ENCODE measurements at regions not wholly inside any gene's neighbourhood (a gene's known extent, or its start where the extent isn't known, plus 50 kb on each side); places are given as distances from the start of the nearest gene placed in this dataset.
"Not testable (repeated sequence)": the region's sequence is repeated elsewhere in the genome, so short reads cannot be mapped to it uniquely, and the experiment has no call there.

- Mint-ChIP-seq H3K9me3 (peaks cover 4% of the 10 kb centered on the region), H3K4me1 (ENCODE audit: low read depth) (no peaks in the 10 kb centered on the region), H3K27ac (no peak overlapping the region), H3K4me3 (no peak overlapping the region), H3K27me3 (no peaks in the 10 kb centered on the region), H3K36me3 (no peaks in the 10 kb centered on the region)
- ChIA-PET CTCF (no interaction called here), POLR2A (no interaction called here)
- intact Hi-C loops (cut with micrococcal nuclease), result no loop called here
- no peak for DNase-seq
These were observed 335.3 kb upstream of the CDH18 start for GRCh38 chr5:20323323-20323722.

DNA sequence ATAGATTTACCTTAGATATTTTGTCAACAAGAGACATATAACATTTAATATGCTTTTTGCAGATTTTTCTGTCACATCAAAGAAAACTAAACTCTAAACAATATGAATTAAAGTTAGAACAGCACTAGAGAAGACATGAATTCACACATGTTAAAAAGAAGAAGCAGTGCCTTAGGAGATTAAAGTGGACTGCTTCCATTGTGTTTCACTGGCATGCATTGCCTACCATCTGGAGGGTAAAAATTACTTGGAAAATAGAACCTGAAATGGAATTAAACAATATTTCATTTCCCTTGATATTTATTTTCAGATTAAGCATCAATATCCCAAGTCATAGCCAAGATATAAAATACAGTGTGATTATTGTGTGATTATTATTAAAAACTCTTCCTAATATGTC lies 319.4 kb upstream of the CDH18 start:
- Mint-ChIP-seq H3K36me3 (no peaks in the 10 kb centered on the region), H3K4me3 (no peak overlapping the region), H3K27ac (no peak overlapping the region), H3K27me3 (no peaks in the 10 kb centered on the region), H3K9me3 (peaks cover 24% of the 10 kb centered on the region), H3K4me1 (ENCODE audit: low read depth) (no peaks in the 10 kb centered on the region)
- ChIA-PET POLR2A (no interaction called here), CTCF (no interaction called here)
- intact Hi-C loops (cut with micrococcal nuclease), result no loop called here
- DNase-seq, result no peak

DNA sequence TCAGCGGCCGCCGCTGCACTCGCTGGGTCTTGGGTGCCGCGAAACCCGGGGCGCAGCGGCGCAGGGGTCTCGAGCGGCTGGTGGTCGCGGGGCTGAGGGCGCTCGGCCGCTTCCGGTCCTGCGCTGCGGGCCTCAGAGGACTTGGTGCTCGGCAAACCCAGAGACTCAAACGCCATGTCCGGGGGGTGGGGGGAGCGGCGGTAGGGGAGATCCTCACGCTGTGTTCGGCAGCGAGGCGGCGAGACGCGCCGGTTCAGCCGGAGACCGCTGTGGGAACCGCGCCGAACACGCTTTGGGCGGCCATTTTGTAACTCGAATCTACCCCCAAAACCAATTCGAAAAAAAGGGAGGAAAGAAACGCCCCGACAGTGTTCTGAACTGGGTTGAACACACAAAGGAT lies 317.5 kb upstream of the CDH18 start:
- CTCF ChIA-PET, result no interaction called here
- no peak for DNase-seq
- intact Hi-C loops (cut with micrococcal nuclease), result no loop called here
- Mint-ChIP-seq H3K36me3 (no peaks in the 10 kb centered on the region), H3K27ac (no peak overlapping the region), H3K4me1 (ENCODE audit: low read depth) (no peaks in the 10 kb centered on the region), H3K4me3 (no peak overlapping the region), H3K9me3 (peaks cover 22% of the 10 kb centered on the region), H3K27me3 (no peaks in the 10 kb centered on the region)
- POLR2A ChIA-PET, result no interaction called here

DNA sequence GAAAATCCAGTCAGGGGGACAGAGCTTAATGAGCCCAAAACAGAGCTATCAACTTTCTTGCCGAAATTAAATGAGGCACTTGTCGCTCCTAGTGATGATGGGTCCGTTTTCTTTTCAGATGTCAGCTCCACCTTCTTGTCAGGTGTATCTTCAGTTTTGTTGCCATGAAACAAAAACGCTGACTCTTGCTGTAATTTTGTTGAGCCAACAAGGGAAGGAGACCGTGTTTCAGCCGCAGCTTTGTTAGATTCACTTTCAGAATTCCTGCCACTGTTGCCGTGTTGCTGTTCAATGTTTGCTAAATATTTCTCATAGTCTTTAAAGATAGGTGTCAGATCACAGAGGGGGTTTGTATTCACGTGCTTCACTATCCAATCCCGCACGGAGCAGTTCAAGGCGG lies 316.6 kb upstream of the CDH18 start:
- H3K36me3 Mint-ChIP-seq; H3K4me3 Mint-ChIP-seq; H3K4me1 Mint-ChIP-seq (ENCODE audit: low read depth); intact Hi-C loops (cut with micrococcal nuclease); H3K27ac Mint-ChIP-seq; CTCF ChIA-PET; POLR2A ChIA-PET; DNase-seq; H3K27me3 Mint-ChIP-seq: not testable (repeated sequence)
- H3K9me3 Mint-ChIP-seq, result peaks cover 24% of the 10 kb centered on the region

GRCh38 chr5:20300110-20300509 lies 312.1 kb upstream of the CDH18 start:
- H3K27me3 Mint-ChIP-seq, result no peaks in the 10 kb centered on the region
- H3K9me3 Mint-ChIP-seq, result peaks cover 28% of the 10 kb centered on the region
- no peak overlapping the region for H3K27ac Mint-ChIP-seq
- CTCF ChIA-PET, result no interaction called here
- no peaks in the 10 kb centered on the region for H3K4me1 Mint-ChIP-seq (ENCODE audit: low read depth)
- POLR2A ChIA-PET, result no interaction called here
- H3K36me3 Mint-ChIP-seq, result no peaks in the 10 kb centered on the region
- DNase-seq, result no peak
- intact Hi-C loops (cut with micrococcal nuclease), result no loop called here
- no peak overlapping the region for H3K4me3 Mint-ChIP-seq

DNA sequence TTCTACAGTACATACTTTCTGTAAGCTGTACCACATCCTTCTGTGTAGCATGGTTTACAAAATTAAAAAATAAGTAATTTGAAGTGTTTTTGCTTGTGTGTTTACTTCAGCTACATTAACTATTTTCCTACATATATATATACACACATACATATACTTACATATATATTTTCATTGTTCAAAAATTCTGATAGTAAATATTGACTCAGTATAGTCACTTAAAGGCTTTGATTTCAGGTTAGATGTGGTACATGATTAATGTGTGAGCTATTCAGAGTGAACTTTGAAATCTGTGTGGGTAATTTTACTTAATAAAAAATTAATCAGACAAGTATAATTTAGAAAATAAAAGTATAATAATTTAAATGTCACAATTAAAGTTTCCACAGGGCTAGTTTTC lies 306.7 kb upstream of the CDH18 start:
- intact Hi-C loops (cut with micrococcal nuclease), result no loop called here
- no peak overlapping the region for H3K27ac Mint-ChIP-seq
- ChIA-PET CTCF (no interaction called here), POLR2A (no interaction called here)
- no peak overlapping the region for H3K4me3 Mint-ChIP-seq
- H3K4me1 Mint-ChIP-seq (ENCODE audit: low read depth), result no peaks in the 10 kb centered on the region
- H3K36me3 Mint-ChIP-seq, result no peaks in the 10 kb centered on the region
- H3K27me3 Mint-ChIP-seq, result no peaks in the 10 kb centered on the region
- H3K9me3 Mint-ChIP-seq, result peaks cover 14% of the 10 kb centered on the region
- no peak for DNase-seq

DNA sequence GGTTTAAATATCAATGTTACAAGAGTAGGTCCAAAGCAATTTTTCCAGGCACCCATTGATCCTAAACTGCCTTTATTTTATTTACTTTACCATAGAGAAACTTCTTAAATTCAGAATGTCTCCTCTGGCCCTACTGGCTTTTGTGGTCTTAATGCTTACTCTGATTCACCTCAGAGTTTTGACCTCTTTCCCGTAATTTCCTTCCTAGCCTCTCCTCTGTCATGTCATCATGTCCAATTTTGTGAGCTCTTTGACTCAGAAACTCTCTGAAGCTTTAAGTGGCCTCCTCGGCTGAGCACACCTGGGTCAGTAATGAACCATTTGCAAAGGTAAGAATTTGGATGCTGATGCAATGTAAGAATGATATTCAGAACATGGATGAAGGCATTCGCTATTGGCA lies 303.8 kb upstream of the CDH18 start:
- peaks cover 10% of the 10 kb centered on the region for H3K9me3 Mint-ChIP-seq
- DNase-seq, result no peak
- ChIA-PET POLR2A (no interaction called here), CTCF (no interaction called here)
- H3K27me3 Mint-ChIP-seq, result no peaks in the 10 kb centered on the region
- no peaks in the 10 kb centered on the region for H3K36me3 Mint-ChIP-seq
- H3K27ac Mint-ChIP-seq, result no peak overlapping the region
- no peak overlapping the region for H3K4me3 Mint-ChIP-seq
- no peaks in the 10 kb centered on the region for H3K4me1 Mint-ChIP-seq (ENCODE audit: low read depth)
- intact Hi-C loops (cut with micrococcal nuclease), result no loop called here

GRCh38 chr5:20287640-20288039 lies 299.6 kb upstream of the CDH18 start:
- Mint-ChIP-seq H3K4me3 (no peak overlapping the region), H3K36me3 (no peaks in the 10 kb centered on the region)
- CTCF ChIA-PET, result no interaction called here

GRCh38 chr5:20286512-20286911 lies 298.5 kb upstream of the CDH18 start:
- intact Hi-C loops (cut with micrococcal nuclease), result no loop called here
- POLR2A ChIA-PET, result no interaction called here
- Mint-ChIP-seq H3K9me3 (peaks cover 10% of the 10 kb centered on the region), H3K36me3 (no peaks in the 10 kb centered on the region), H3K27ac (no peak overlapping the region), H3K27me3 (no peaks in the 10 kb centered on the region), H3K4me1 (ENCODE audit: low read depth) (no peaks in the 10 kb centered on the region), H3K4me3 (no peak overlapping the region)
- CTCF ChIA-PET, result no interaction called here
- DNase-seq, result no peak

More at GRCh38 chr5:20287640-20288039, 299.6 kb upstream of the CDH18 start:
- H3K4me1 Mint-ChIP-seq (ENCODE audit: low read depth), result no peaks in the 10 kb centered on the region
- H3K27ac Mint-ChIP-seq, result no peak overlapping the region
- POLR2A ChIA-PET, result no interaction called here
- intact Hi-C loops (cut with micrococcal nuclease), result no loop called here
- peaks cover 10% of the 10 kb centered on the region for H3K9me3 Mint-ChIP-seq
- H3K27me3 Mint-ChIP-seq, result no peaks in the 10 kb centered on the region
- no peak for DNase-seq

GRCh38 chr5:20276959-20277263 lies 288.9 kb upstream of the CDH18 start:
- Mint-ChIP-seq H3K27ac (no peak overlapping the region), H3K36me3 (no peaks in the 10 kb centered on the region), H3K4me3 (no peak overlapping the region), H3K27me3 (no peaks in the 10 kb centered on the region), H3K4me1 (ENCODE audit: low read depth) (no peaks in the 10 kb centered on the region), H3K9me3 (peaks cover 21% of the 10 kb centered on the region)
- no peak for DNase-seq
- intact Hi-C loops (cut with micrococcal nuclease), result no loop called here
- ChIA-PET CTCF (no interaction called here), POLR2A (no interaction called here)

GRCh38 chr5:20276061-20276958 lies 288.3 kb upstream of the CDH18 start:
- POLR2A ChIA-PET, result no interaction called here
- no peak overlapping the region for H3K4me3 Mint-ChIP-seq
- H3K36me3 Mint-ChIP-seq, result no peaks in the 10 kb centered on the region
- CTCF ChIA-PET, result no interaction called here
- intact Hi-C loops (cut with micrococcal nuclease), result no loop called here
- H3K9me3 Mint-ChIP-seq, result peaks cover 26% of the 10 kb centered on the region
- H3K27me3 Mint-ChIP-seq, result no peaks in the 10 kb centered on the region
- no peak overlapping the region for H3K27ac Mint-ChIP-seq
- DNase-seq, result no peak
- H3K4me1 Mint-ChIP-seq (ENCODE audit: low read depth), result no peaks in the 10 kb centered on the region

- H3K27ac Mint-ChIP-seq, result no peak overlapping the region
- CTCF ChIA-PET, result no interaction called here
- H3K27me3 Mint-ChIP-seq, result no peaks in the 10 kb centered on the region
- DNase-seq, result no peak
- intact Hi-C loops (cut with micrococcal nuclease), result no loop called here
- no peaks in the 10 kb centered on the region for H3K4me1 Mint-ChIP-seq (ENCODE audit: low read depth)
- peaks cover 22% of the 10 kb centered on the region for H3K9me3 Mint-ChIP-seq
- no peak overlapping the region for H3K4me3 Mint-ChIP-seq
- no peaks in the 10 kb centered on the region for H3K36me3 Mint-ChIP-seq
- POLR2A ChIA-PET, result no interaction called here
These were observed 278.1 kb upstream of the CDH18 start for GRCh38 chr5:20266066-20266465.

- POLR2A ChIA-PET, result no interaction called here
- intact Hi-C loops (cut with micrococcal nuclease), result no loop called here
- Mint-ChIP-seq H3K9me3 (peaks cover 10% of the 10 kb centered on the region), H3K4me1 (ENCODE audit: low read depth) (no peaks in the 10 kb centered on the region), H3K27ac (no peak overlapping the region), H3K4me3 (no peak overlapping the region), H3K27me3 (no peaks in the 10 kb centered on the region), H3K36me3 (no peaks in the 10 kb centered on the region)
- CTCF ChIA-PET, result no interaction called here
- no peak for DNase-seq
These were observed 274.9 kb upstream of the CDH18 start for GRCh38 chr5:20262896-20263295.
